CD4-positive, CD25-positive, alpha-beta regulatory T cell (primary cell): ENCODE measurements at regions not wholly inside any gene's neighbourhood (a gene's known extent, or its start where the extent isn't known, plus 50 kb on each side); places are given as distances from the start of the nearest gene placed in this dataset.

ENCODE experiments used
- ATAC-seq, 2 donors: fragments of 150-1000 bp; cut with Tn5 transposase; one replicate each; pipeline ENCODE4 v1.10.0; 2021; ENCODE audit warnings: low read depth in 2 of 2, moderate number of reproducible peaks in 2 of 2, moderate library complexity in 1 of 2
- DNase-seq, 3 donors: peaks; one replicate each; pipeline versions ENCODE4 v3.0.0 to v3.0.0-alpha.2; 2012 to 2022; ENCODE audit warnings: mixed read lengths in 1 of 3
- H3K27ac ChIP-seq: one replicate; pipeline ENCODE4 v1.7.0; 2013; ENCODE audit warnings: mild to moderate bottlenecking, low read length; ENCODE audit not compliant: insufficient read depth, poor library complexity, severe bottlenecking
- H3K27me3 ChIP-seq: one replicate; pipeline ENCODE4 v1.7.0; 2013; ENCODE audit warnings: low read length; ENCODE audit not compliant: control insufficient read depth, insufficient read depth
- H3K36me3 ChIP-seq: one replicate; pipeline ENCODE4 v1.7.0; 2013; ENCODE audit warnings: mild to moderate bottlenecking, low read length, moderate library complexity; ENCODE audit not compliant: control insufficient read depth, insufficient read depth
- H3K4me1 ChIP-seq: 2 replicates; pipeline ENCODE4 v1.7.0; 2013; ENCODE audit warnings: mild to moderate bottlenecking, low read length; ENCODE audit not compliant: insufficient read depth, control insufficient read depth, poor library complexity, severe bottlenecking
- H3K4me3 ChIP-seq: one replicate; pipeline ENCODE4 v1.7.0; 2013; ENCODE audit warnings: low read depth, mild to moderate bottlenecking, low read length, moderate library complexity
- H3K9me3 ChIP-seq, 2 experiments: 1 replicate in 1 of 2; 2 replicates in 1 of 2; pipeline ENCODE4 v1.7.0; 2013; ENCODE audit warnings: low read length in 2 of 2, mild to moderate bottlenecking in 1 of 2, moderate library complexity in 1 of 2; ENCODE audit not compliant: control insufficient read depth in 2 of 2
- H3K27ac Mint-ChIP-seq, 3 donors: one replicate each; pipeline ENCODE4 v1.8.0; 2020 to 2022; ENCODE audit warnings: mild to moderate bottlenecking in 3 of 3, mixed read lengths in 3 of 3, moderate library complexity in 2 of 3
- H3K27me3 Mint-ChIP-seq: one replicate; pipeline ENCODE4 v1.8.0; 2022; ENCODE audit warnings: mild to moderate bottlenecking, mixed read lengths
- H3K36me3 Mint-ChIP-seq: one replicate; pipeline ENCODE4 v1.8.0; 2020; ENCODE audit warnings: mixed read lengths
- H3K4me1 Mint-ChIP-seq, 4 donors: one replicate each; pipeline ENCODE4 v1.8.0; 2020 to 2022; ENCODE audit warnings: mixed read lengths in 4 of 4, mild to moderate bottlenecking in 1 of 4
- H3K4me3 Mint-ChIP-seq, 4 donors: one replicate each; pipeline ENCODE4 v1.8.0; 2020 to 2022; ENCODE audit warnings: mild to moderate bottlenecking in 4 of 4, mixed read lengths in 4 of 4, moderate library complexity in 3 of 4
- H3K9me3 Mint-ChIP-seq, 7 donors: one replicate each; pipeline ENCODE4 v1.8.0; 2020 to 2022; ENCODE audit warnings: mixed read lengths in 7 of 7, mild to moderate bottlenecking in 3 of 7, moderate library complexity in 2 of 7

DNA sequence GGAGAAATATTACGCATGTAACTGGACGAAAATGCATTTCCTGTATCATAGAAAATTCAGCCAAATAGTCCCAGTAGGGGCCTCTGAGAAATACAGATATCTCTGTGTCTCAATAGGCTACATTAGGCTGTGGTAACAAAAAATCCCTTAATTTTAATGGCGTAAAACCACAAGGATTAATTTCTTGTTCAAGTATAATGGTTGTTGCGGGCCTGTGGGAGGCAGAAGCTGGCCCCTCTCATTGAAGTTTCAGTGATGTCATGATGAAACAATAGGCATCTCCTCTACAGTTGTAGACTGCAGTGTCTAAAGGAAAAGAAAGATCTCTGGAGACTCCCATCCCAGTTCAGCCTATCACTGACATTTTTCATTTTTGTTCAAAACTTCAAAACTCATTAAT lies 1625.6 kb upstream of the C9orf72 start:
- Histone ChIP-seq H3K4me3 (no peak overlapping the region), H3K27me3 (no peaks in the 10 kb centered on the region), H3K36me3 (no peaks in the 10 kb centered on the region), H3K4me1 (no peaks in the 10 kb centered on the region), H3K9me3 (no peaks in the 10 kb centered on the region), H3K27ac (no peak overlapping the region)
- Mint-ChIP-seq H3K9me3 (peaks cover 0 to 5% (median 1%) of the 10 kb centered on the region in 7 donors), H3K4me3 (no peak overlapping the region), H3K36me3 (no peaks in the 10 kb centered on the region), H3K27me3 (no peaks in the 10 kb centered on the region), H3K4me1 (no peaks in the 10 kb centered on the region), H3K27ac (no peak overlapping the region)
- ATAC-seq (no peak), DNase-seq (no peak)

DNA sequence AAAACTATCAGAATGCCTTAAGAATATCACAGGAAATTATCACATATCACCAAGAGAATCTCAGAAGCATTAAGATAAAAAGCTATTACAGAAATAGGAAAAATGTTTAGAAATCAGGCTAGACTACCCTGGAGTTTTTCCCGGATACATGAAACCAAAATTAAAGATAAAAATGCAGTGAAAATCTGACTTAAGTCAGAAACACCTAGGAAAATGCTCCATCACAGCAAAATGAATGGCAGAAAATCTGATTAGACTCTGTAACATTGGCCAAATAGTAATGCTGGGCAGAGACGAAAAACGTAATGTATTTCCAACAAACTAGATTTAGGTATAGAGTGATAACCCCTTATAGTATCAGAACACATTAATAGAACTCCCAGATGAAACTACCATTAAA lies 1626.7 kb upstream of the C9orf72 start:
- ATAC-seq, result no peak
- no peak overlapping the region for H3K4me3 Mint-ChIP-seq
- peaks cover 0 to 5% (median 0%) of the 10 kb centered on the region in 7 donors for H3K9me3 Mint-ChIP-seq
- Histone ChIP-seq H3K27me3 (no peaks in the 10 kb centered on the region), H3K4me1 (no peaks in the 10 kb centered on the region), H3K36me3 (no peaks in the 10 kb centered on the region), H3K4me3 (no peak overlapping the region), H3K27ac (no peak overlapping the region), H3K9me3 (no peaks in the 10 kb centered on the region)
- H3K4me1 Mint-ChIP-seq, result no peaks in the 10 kb centered on the region
- H3K36me3 Mint-ChIP-seq, result no peaks in the 10 kb centered on the region
- DNase-seq, result no peak
- no peak overlapping the region for H3K27ac Mint-ChIP-seq
- H3K27me3 Mint-ChIP-seq, result no peaks in the 10 kb centered on the region

DNA sequence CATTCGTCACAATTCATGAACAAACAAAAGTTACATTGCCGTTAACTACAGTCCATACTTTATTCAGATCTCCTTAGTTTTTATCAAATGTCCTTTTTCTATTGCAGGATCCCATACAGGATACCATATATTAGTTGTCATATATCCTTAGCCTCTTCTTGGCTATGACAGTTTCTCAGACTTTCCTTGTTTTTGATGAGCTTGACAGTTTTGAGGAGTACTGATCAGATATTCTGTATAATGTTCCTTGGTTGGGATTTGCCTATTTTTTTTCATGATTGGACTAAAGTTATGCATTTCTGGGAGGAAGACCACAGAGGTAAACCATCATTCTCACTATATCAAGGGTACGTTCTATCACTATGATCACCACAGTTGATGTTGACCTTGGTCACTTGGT lies 1627.4 kb upstream of the C9orf72 start:
- H3K27me3 ChIP-seq, result no peaks in the 10 kb centered on the region
- no peak for DNase-seq
- H3K36me3 ChIP-seq, result no peaks in the 10 kb centered on the region
- H3K4me1 Mint-ChIP-seq, result no peaks in the 10 kb centered on the region
- H3K9me3 Mint-ChIP-seq, result peaks cover 0 to 5% (median 0%) of the 10 kb centered on the region in 7 donors
- no peaks in the 10 kb centered on the region for H3K27me3 Mint-ChIP-seq
- ATAC-seq, result no peak
- H3K4me3 ChIP-seq, result no peak overlapping the region
- H3K4me1 ChIP-seq, result no peaks in the 10 kb centered on the region
- no peak overlapping the region for H3K27ac Mint-ChIP-seq
- H3K9me3 ChIP-seq, result no peaks in the 10 kb centered on the region
- no peak overlapping the region for H3K27ac ChIP-seq
- no peaks in the 10 kb centered on the region for H3K36me3 Mint-ChIP-seq
- H3K4me3 Mint-ChIP-seq, result no peak overlapping the region

DNA sequence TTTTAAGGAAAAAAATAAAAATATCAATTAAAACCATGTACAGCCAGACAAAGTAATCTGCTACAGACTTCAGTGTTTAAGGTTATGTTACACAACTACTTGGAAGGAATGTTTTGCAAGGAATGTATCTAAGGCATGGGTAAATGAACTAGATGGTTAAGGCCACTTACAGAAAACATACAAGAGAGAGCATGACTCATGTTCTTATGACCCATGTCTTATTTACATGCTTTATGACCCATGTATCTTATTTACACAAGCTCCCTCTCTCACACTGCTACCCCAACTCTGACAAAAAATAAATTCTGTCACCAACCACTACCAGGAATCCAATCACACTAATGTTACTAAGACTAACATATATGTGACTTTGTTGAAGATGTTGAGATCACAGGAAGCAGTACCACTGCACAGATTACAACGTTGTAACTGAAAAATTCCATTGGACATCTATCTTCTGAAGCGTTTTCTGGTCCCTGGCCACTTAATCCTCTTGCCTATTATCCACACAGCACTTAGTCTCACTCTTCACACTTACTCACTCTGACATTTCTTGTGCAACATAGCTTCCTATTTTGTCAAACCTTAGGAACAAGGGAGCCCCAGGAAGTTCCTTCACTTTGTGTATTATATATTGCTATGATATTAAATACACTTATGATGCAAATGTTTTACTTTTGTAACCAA lies 1630.1 kb upstream of the C9orf72 start:
- no peak overlapping the region for H3K4me3 ChIP-seq
- H3K9me3 ChIP-seq, result no peaks in the 10 kb centered on the region
- no peak overlapping the region for H3K27ac ChIP-seq
- Mint-ChIP-seq H3K27me3 (no peaks in the 10 kb centered on the region), H3K9me3 (peaks cover 0 to 2% (median 0%) of the 10 kb centered on the region in 7 donors), H3K4me1 (no peaks in the 10 kb centered on the region), H3K36me3 (no peaks in the 10 kb centered on the region), H3K4me3 (no peak overlapping the region), H3K27ac (no peak overlapping the region)
- no peaks in the 10 kb centered on the region for H3K27me3 ChIP-seq
- no peaks in the 10 kb centered on the region for H3K36me3 ChIP-seq
- ATAC-seq (no peak), DNase-seq (no peak)
- H3K4me1 ChIP-seq, result no peaks in the 10 kb centered on the region

DNA sequence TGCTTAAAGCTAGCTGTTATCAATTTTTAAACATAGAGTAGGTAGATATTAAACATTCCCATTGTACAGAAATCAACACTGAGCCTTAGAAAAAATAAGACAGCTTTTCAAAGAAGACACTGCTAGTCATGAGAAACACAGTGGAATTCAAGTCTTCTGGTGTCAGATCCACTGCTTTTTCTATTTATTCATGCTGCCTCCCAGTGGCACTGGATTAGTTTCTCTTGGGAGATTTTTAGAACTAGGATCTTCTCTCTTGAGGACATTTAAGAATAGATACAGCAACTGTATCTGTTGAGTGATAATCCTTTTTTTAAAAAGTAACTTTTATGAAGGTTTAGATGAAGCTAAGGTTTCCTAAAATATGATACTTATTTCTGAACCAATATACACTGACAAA lies 1635.4 kb upstream of the C9orf72 start:
- Mint-ChIP-seq H3K4me1 (peaks cover 0 to 15% (median 0%) of the 10 kb centered on the region in 4 donors), H3K9me3 (peaks cover 0 to 3% (median 0%) of the 10 kb centered on the region in 7 donors), H3K36me3 (no peaks in the 10 kb centered on the region), H3K4me3 (no peak overlapping the region), H3K27ac (no peak overlapping the region), H3K27me3 (peaks cover 33% of the 10 kb centered on the region)
- ATAC-seq (no peak), DNase-seq (no peak)
- Histone ChIP-seq H3K27ac (no peak overlapping the region), H3K27me3 (peaks cover 5% of the 10 kb centered on the region), H3K4me3 (no peak overlapping the region), H3K36me3 (no peaks in the 10 kb centered on the region), H3K4me1 (peaks cover 14% of the 10 kb centered on the region), H3K9me3 (no peaks in the 10 kb centered on the region)

DNA sequence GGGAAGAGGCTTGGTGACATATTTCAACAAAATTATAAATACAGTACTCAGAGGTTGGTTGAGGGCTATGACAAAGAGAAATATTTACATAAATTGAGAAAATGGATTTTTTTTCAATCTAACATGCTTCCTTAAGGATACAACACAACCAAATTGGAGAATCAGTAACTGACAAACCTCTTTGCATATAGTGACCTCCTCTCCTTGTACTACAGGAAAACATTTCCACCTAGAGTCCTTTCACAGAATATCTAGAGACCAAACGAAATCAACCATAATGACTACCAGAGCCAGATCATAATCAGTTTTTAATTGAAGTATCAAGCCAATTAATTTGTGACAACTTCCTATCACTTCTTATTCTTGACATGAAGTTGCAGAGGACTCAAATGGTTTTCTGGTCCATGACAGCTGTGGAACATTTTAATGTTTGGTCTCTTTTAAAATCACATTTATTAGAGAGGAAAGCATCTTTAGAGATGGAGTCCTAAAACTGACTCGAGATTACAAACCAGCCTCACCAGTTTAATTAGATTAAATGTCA lies 1636.5 kb upstream of the C9orf72 start:
- Mint-ChIP-seq H3K27ac (no peak overlapping the region), H3K27me3 (peaks cover 44% of the 10 kb centered on the region), H3K36me3 (no peaks in the 10 kb centered on the region), H3K4me3 (no peak overlapping the region), H3K9me3 (peaks cover 0 to 3% (median 0%) of the 10 kb centered on the region in 7 donors), H3K4me1 (peaks cover 0 to 19% (median 0%) of the 10 kb centered on the region in 4 donors)
- no peak overlapping the region for H3K27ac ChIP-seq
- peaks cover 5% of the 10 kb centered on the region for H3K27me3 ChIP-seq
- ATAC-seq (no peak), DNase-seq (no peak)
- H3K4me3 ChIP-seq, result no peak overlapping the region
- peaks cover 14% of the 10 kb centered on the region for H3K4me1 ChIP-seq
- H3K9me3 ChIP-seq, result no peaks in the 10 kb centered on the region
- H3K36me3 ChIP-seq, result no peaks in the 10 kb centered on the region

DNA sequence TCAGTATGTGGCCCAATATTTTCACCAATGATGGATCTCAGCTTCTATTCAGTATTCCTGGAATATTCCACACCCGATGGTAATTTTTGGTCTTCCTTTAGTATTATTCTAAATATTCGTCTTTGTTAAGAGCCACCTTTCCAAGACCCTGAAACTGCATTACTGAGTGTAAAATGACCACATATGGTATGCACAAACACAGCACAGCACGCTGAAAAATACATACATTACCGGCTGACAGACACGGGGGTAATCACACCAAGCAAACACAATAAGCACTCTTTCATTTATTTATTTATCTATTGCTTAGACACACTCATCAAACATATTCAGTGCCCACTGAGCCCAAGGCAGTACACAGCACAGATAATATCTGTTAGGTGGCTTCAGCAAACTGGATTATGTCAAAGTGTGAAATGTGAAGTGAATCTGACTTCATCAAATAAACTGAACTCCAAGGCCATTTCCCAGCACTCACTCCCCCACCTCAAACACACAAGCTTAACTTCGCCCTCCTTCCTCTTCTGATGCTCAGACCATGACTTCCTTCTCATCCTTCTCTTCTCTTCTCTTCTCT lies 1637.8 kb upstream of the C9orf72 start:
- no peak for ATAC-seq
- Mint-ChIP-seq H3K27ac (no peak overlapping the region), H3K4me3 (no peak overlapping the region), H3K36me3 (no peaks in the 10 kb centered on the region), H3K9me3 (peaks cover 0 to 3% (median 0%) of the 10 kb centered on the region in 7 donors), H3K27me3 (peaks cover 51% of the 10 kb centered on the region), H3K4me1 (peaks cover 0 to 19% (median 0%) of the 10 kb centered on the region in 4 donors)
- Histone ChIP-seq H3K4me1 (peaks cover 14% of the 10 kb centered on the region), H3K4me3 (no peak overlapping the region), H3K27me3 (peaks cover 5% of the 10 kb centered on the region), H3K27ac (no peak overlapping the region), H3K36me3 (no peaks in the 10 kb centered on the region), H3K9me3 (no peaks in the 10 kb centered on the region)
- no peak for DNase-seq
